Liver (tissue), 8 donors: ENCODE measurements at regions not wholly inside any gene's neighbourhood (a gene's known extent, or its start where the extent isn't known, plus 50 kb on each side); places are given as distances from the start of the nearest gene placed in this dataset.

Experiments used
- DNase-seq: peaks from one replicate; pipeline ENCODE4 v3.0.0-alpha.2; 2017; ENCODE audit warnings: low spot score
- H3K27ac ChIP-seq, 2 donors: one replicate each; pipeline ENCODE4 v1.7.0; 2013; ENCODE audit warnings: inconsistent platforms in 2 of 2, low read length in 2 of 2, control low read depth in 1 of 2, low read depth in 1 of 2, mild to moderate bottlenecking in 1 of 2
- H3K27me3 ChIP-seq, 4 donors: one replicate each; pipeline versions ENCODE4 v1.6.1 to v1.7.0; 2013; ENCODE audit warnings: low read length in 3 of 4, inconsistent platforms in 1 of 4, mild to moderate bottlenecking in 1 of 4, moderate library complexity in 1 of 4; ENCODE audit not compliant: control insufficient read depth in 4 of 4, insufficient read depth in 4 of 4
- H3K36me3 ChIP-seq, 4 donors: one replicate each; pipeline versions ENCODE4 v1.6.1 to v1.7.0; 2013; ENCODE audit warnings: low read length in 3 of 4, mild to moderate bottlenecking in 3 of 4, low read depth in 1 of 4, moderate library complexity in 1 of 4; ENCODE audit not compliant: control insufficient read depth in 4 of 4, insufficient read depth in 3 of 4
- H3K4me1 ChIP-seq, 4 donors: one replicate each; pipeline versions ENCODE4 v1.6.1 to v1.7.0; 2013; ENCODE audit warnings: low read length in 3 of 4, mild to moderate bottlenecking in 3 of 4, moderate library complexity in 1 of 4; ENCODE audit not compliant: control insufficient read depth in 4 of 4, insufficient read depth in 4 of 4
- H3K4me3 ChIP-seq, 3 donors: one replicate each; pipeline versions ENCODE4 v1.6.1 to v1.7.0; 2013; ENCODE audit warnings: low read length in 3 of 3, control low read depth in 1 of 3, low read depth in 1 of 3, mild to moderate bottlenecking in 1 of 3
- H3K9ac ChIP-seq, 2 donors: one replicate each; pipeline ENCODE4 v1.7.0; 2013; ENCODE audit warnings: low read length in 2 of 2, mild to moderate bottlenecking in 2 of 2, moderate library complexity in 2 of 2, control low read depth in 1 of 2, low read depth in 1 of 2
- H3K9me3 ChIP-seq, 4 donors: one replicate each; pipeline versions ENCODE4 v1.6.1 to v1.7.0; 2013; ENCODE audit warnings: low read length in 3 of 4; ENCODE audit not compliant: control insufficient read depth in 4 of 4
- CTCF ChIP-seq: fragments of 150-350 bp; IDR thresholded peaks from 2 replicates; pipeline ENCODE4 v1.5.1; 2017; ENCODE audit warnings: improper control_type of control experiment, low read depth, low read length; ENCODE audit not compliant: missing input control
- EGR1 ChIP-seq, 2 donors: IDR thresholded peaks; 2 replicates each; pipeline ENCODE4 v1.6.1; 2016 to 2018; ENCODE audit warnings: antibody characterized with exemption in 2 of 2, low read depth in 2 of 2
- FOXA1 ChIP-seq: IDR thresholded peaks from 2 replicates; pipeline ENCODE4 v1.6.1; 2016; ENCODE audit warnings: antibody characterized with exemption
- FOXA2 ChIP-seq: IDR thresholded peaks from 2 replicates; pipeline ENCODE4 v1.6.1; 2016; ENCODE audit warnings: antibody characterized with exemption
- GABPA ChIP-seq, 2 donors: IDR thresholded peaks in 1 of 2; conservative IDR thresholded peaks in 1 of 2; 2 replicates each; pipeline ENCODE4 v1.6.1; 2016; ENCODE audit warnings: antibody characterized with exemption in 2 of 2, mild to moderate bottlenecking in 1 of 2, moderate library complexity in 1 of 2
- HNF4A ChIP-seq, 2 donors: conservative IDR thresholded peaks; 2 replicates each; pipeline ENCODE4 v1.6.1; 2016; ENCODE audit warnings: antibody characterized with exemption in 2 of 2, mild to moderate bottlenecking in 2 of 2
- HNF4G ChIP-seq: IDR thresholded peaks from 2 replicates; pipeline ENCODE4 v1.6.1; 2016; ENCODE audit warnings: antibody characterized with exemption
- JUND ChIP-seq, 2 donors: IDR thresholded peaks; 2 replicates each; pipeline ENCODE4 v1.6.1; 2016; ENCODE audit warnings: antibody characterized with exemption in 2 of 2
- NR2F2 ChIP-seq: IDR thresholded peaks from 2 replicates; pipeline ENCODE4 v1.6.1; 2016; ENCODE audit warnings: antibody characterized with exemption
- RAD21 ChIP-seq, 2 donors: IDR thresholded peaks; 2 replicates each; pipeline ENCODE4 v1.6.1; 2016; ENCODE audit warnings: antibody characterized with exemption in 2 of 2, mild to moderate bottlenecking in 2 of 2
- REST ChIP-seq: IDR thresholded peaks from 2 replicates; pipeline ENCODE4 v1.6.1; 2016; ENCODE audit warnings: antibody characterized with exemption, mild to moderate bottlenecking
- RXRA ChIP-seq, 2 donors: IDR thresholded peaks; 2 replicates each; pipeline ENCODE4 v1.6.1; 2017 to 2018; ENCODE audit warnings: antibody characterized with exemption in 2 of 2, mild to moderate bottlenecking in 1 of 2
- SP1 ChIP-seq: IDR thresholded peaks from 2 replicates; pipeline ENCODE4 v1.6.1; 2018; ENCODE audit warnings: antibody characterized with exemption, mild to moderate bottlenecking
- TAF1 ChIP-seq: conservative IDR thresholded peaks from 2 replicates; pipeline ENCODE4 v1.6.1; 2016; ENCODE audit warnings: antibody characterized with exemption, mild to moderate bottlenecking
- YY1 ChIP-seq: IDR thresholded peaks from 2 replicates; pipeline ENCODE4 v1.6.1; 2016; ENCODE audit warnings: antibody characterized with exemption, mild to moderate bottlenecking
- ZBTB33 ChIP-seq: IDR thresholded peaks from 2 replicates; pipeline ENCODE4 v1.6.1; 2016; ENCODE audit warnings: antibody characterized with exemption
- WGBS: extraction: QIAGEN DNeasy Blood & Tissue Kit; methylation state at CpG from one replicate; pipeline ENCODE4 v1.1.7; 2013; 5-methylcytosine and 5-hydroxymethylcytosine counted together
- TF ChIP-seq, protein P1 (sequence below): IDR thresholded peaks from 2 replicates; pipeline ENCODE4 v1.6.1; 2016; ENCODE audit warnings: antibody characterized with exemption
- TF ChIP-seq, protein P2 (sequence below): IDR thresholded peaks from 2 replicates; pipeline ENCODE4 v1.6.1; 2016; ENCODE audit warnings: antibody characterized with exemption
- donor health status: healthy.
- donor health status: healthy.
- donor health status: healthy.
- donor health status: healthy.
- donor health status: healthy.

DNA sequence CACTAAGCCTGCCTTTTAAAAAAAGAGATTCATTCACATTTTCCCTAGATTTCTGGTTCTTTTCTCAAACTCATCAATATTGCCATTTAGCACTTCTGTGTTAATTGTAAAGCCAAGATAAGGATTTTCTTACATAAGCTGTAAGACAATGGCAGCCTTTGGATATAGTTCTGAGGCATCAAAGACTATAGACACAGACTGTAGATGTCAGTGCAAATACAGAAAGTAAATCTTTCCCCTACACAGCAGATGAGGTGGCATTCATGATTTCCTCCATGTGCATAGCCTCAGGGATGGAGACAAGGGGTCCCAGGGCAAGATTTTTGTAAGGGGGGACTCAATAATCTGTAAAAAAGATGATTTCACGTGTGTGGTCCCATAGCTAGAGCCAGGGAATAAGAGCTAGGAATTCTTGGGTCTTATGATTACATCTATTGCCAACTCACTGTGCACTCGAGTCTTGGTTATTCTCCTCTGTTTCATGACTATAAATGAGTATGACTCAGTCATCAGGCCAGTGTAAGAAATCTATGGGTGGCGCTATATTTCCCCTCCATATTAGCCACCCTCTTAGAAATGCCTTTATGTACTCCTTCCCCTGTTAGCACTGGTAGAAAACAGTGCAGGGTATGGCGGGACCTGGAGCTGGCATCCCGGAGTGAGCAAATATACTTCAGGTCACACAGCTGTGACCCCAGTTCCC lies 207.5 kb downstream of the EXOC5 start:
- H3K9me3 ChIP-seq = no peaks in the 10 kb centered on the region
- 95% methylated on average over 5 of the region's 5 CpGs for WGBS
- peaks cover 5 to 33% (median 26%) of the 10 kb centered on the region in 4 donors for H3K4me1 ChIP-seq
- H3K9ac ChIP-seq = no peak overlapping the region
- H3K27me3 ChIP-seq = no peaks in the 10 kb centered on the region
- TF ChIP-seq YY1 = no peak
- peak overlapping the region; percentile 28 to 44 for H3K27ac ChIP-seq
- no peak for DNase-seq
- no peaks in the 10 kb centered on the region for H3K36me3 ChIP-seq
- no peak overlapping the region for H3K4me3 ChIP-seq

DNA sequence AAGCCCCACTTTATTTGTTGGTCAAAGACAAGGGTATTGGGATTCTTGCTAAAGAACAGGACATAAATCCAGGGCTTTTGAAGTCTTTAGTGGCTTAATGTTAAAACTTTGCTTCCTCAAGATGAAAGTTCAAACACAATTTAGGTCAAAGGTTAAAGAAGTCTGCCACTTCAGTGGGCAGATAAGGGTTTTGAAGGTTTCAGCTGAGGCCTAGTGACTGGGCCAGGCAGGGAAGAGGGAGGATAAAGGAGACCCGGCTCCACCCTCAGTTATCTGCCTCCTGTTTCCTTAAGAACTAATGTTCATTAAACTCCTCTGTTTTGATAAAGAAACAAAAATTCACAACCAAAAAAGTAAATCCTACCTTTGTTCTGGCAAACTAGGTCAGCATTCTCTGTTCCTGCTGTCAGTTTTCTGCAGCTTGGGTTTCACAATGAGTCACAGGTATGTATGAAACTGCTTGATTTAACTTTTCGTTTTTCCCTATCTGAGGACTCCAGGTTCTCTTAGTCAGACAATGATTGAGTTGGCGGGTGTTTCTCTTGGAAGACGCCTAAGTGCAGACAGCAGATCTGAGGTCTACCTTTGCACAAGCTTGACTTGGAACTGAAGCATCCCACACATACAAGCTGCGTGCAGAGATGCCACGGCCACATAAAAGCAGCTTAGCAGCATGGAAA lies 208.3 kb downstream of the EXOC5 start:
- Histone ChIP-seq H3K9ac (no peak overlapping the region), H3K36me3 (no peaks in the 10 kb centered on the region), H3K27ac (peak overlapping the region; percentile 28 to 44), H3K27me3 (no peaks in the 10 kb centered on the region), H3K9me3 (no peaks in the 10 kb centered on the region), H3K4me1 (peaks cover 5 to 33% (median 25%) of the 10 kb centered on the region in 4 donors), H3K4me3 (no peak overlapping the region)
- no peak for DNase-seq
- TF ChIP-seq CTCF (no peak), RAD21 (IDR thresholded peaks at IDR 0.05) (no peak), FOXA1 (no peak), NR2F2 (peak; percentile 59), FOXA2 (no peak), GABPA (IDR thresholded peaks at IDR 0.05 in 1 of 2, conservative IDR thresholded peaks at IDR 0.05 in 1 of 2) (no peak), TAF1 (no peak), HNF4A (conservative IDR thresholded peaks at IDR 0.05) (peak; percentile 28 to 44), JUND (IDR thresholded peaks at IDR 0.05) (peak in 1 of 2 donors; percentile 65), HNF4G (no peak), REST (no peak), ZBTB33 (peak; percentile 16), RXRA (IDR thresholded peaks at IDR 0.05) (peak; percentile 35 to 54), SP1 (peak; percentile 48), YY1 (peak; percentile 32), EGR1 (IDR thresholded peaks at IDR 0.05; ENCODE audit: low read depth in 2 of 2) (no peak)
- TF ChIP-seq, protein P1, sequence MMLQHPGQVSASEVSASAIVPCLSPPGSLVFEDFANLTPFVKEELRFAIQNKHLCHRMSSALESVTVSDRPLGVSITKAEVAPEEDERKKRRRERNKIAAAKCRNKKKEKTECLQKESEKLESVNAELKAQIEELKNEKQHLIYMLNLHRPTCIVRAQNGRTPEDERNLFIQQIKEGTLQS = no peak
- TF ChIP-seq, protein P2, sequence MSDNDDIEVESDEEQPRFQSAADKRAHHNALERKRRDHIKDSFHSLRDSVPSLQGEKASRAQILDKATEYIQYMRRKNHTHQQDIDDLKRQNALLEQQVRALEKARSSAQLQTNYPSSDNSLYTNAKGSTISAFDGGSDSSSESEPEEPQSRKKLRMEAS = no peak
- 45% methylated on average over 6 of the region's 6 CpGs for WGBS
